ENCODE measurements at regions not wholly inside any gene's neighbourhood (a gene's known extent, or its start where the extent isn't known, plus 50 kb on each side); places are given as distances from the start of the nearest gene placed in this dataset.

DNA sequence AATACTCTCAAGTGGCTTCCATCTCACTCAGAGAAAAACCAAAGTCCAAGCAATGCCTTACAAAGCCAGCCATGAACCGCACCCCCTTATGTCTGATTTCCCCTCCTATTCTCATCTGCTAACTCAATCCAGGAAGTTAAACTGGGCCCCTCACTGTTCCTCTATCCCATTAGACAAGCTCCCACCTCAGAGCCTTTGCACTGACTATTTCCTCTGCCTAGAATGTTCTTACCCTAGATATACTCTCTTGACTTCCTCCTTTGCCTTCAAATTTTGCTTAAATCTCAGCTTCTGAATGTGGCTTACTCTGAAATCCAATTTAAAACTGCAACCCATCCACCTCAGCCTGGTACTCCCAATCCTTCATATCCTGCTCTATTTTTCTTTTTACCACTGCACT, 257.0 kb upstream of the USP15 start:
- H3K56ac ChIP-seq (replicated peaks; ENCODE audit: insufficient read length, low read depth, low read length) = peak overlapping the region; percentile 39
- H3K23me2 ChIP-seq (ENCODE audit: low read depth, low read length) = no peaks in the 10 kb centered on the region
- H3K14ac ChIP-seq (ENCODE audit: insufficient read length) = no peak overlapping the region
- H3K4me2 ChIP-seq (ENCODE audit: insufficient read depth in 1 of 2, low read depth in 2 of 2, low read length in 2 of 2) = no peak overlapping the region
- no peaks in the 10 kb centered on the region for H4K20me1 ChIP-seq (replicated peaks in 1 of 2; ENCODE audit: control insufficient read depth in 1 of 2, insufficient read depth in 2 of 2, low read length in 2 of 2)
- POLR2A ChIA-PET (ENCODE audit: partially characterized antibody) = no interaction called here
- H3K18ac ChIP-seq (ENCODE audit: extremely low read depth, low read length) = no peak overlapping the region
- H2BK5ac ChIP-seq (ENCODE audit: low read depth, low read length) = no peak overlapping the region
- TF ChIP-seq POU5F1 (IDR thresholded peaks at IDR 0.05; ENCODE audit: low read depth, low read length) (no peak), NANOG (IDR thresholded peaks at IDR 0.05; ENCODE audit: insufficient read depth, low read depth, low read length, poor library complexity, severe bottlenecking) (no peak), CHD1 (IDR thresholded peaks at IDR 0.05; ENCODE audit: low read depth, low read length) (no peak), CHD2 (IDR thresholded peaks at IDR 0.05; ENCODE audit: low read length) (no peak), TCF12 (IDR thresholded peaks at IDR 0.05; ENCODE audit: low read depth, low read length) (no peak), JUN (IDR thresholded peaks at IDR 0.05; ENCODE audit: low read depth, low read length) (no peak)
- TF ChIP-seq, protein P1, sequence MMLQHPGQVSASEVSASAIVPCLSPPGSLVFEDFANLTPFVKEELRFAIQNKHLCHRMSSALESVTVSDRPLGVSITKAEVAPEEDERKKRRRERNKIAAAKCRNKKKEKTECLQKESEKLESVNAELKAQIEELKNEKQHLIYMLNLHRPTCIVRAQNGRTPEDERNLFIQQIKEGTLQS (IDR thresholded peaks at IDR 0.05; ENCODE audit: insufficient read depth, low read depth, low read length) = no peak
- no peak overlapping the region for H4K8ac ChIP-seq (ENCODE audit: extremely low read depth, insufficient read depth, low read length)
- H2AFZ ChIP-seq (ENCODE audit: low read length) = no peak overlapping the region
- H3K23ac ChIP-seq (ENCODE audit: insufficient read length) = no peak overlapping the region
- H3K9ac ChIP-seq (replicated peaks in 1 of 4; ENCODE audit: extremely low read depth in 1 of 4, low read depth in 3 of 4, low read length in 3 of 4) = no peak overlapping the region
- H2BK15ac ChIP-seq (ENCODE audit: low read length) = no peak overlapping the region
- H3K27me3 ChIP-seq (replicated peaks in 1 of 4; ENCODE audit: control insufficient read depth in 3 of 4, extremely low read depth in 1 of 4, insufficient read depth in 3 of 4, low read length in 3 of 4) = no peaks in the 10 kb centered on the region
- H3K4ac ChIP-seq (replicated peaks; ENCODE audit: insufficient read length, low read depth, low read length) = no peak overlapping the region
- no peaks in the 10 kb centered on the region for H3K9me3 ChIP-seq (ENCODE audit: insufficient read depth in 2 of 2, low read depth in 1 of 2, low read length in 1 of 2)
- no peak overlapping the region for H3K4me3 ChIP-seq (ENCODE audit: extremely low read depth in 1 of 4, insufficient read depth in 2 of 4, low read depth in 3 of 4, low read length in 4 of 4)
- no peak overlapping the region for H3K27ac ChIP-seq (ENCODE audit: low read depth, low read length)
- H4K91ac ChIP-seq (replicated peaks; ENCODE audit: insufficient read length, low read length) = no peak overlapping the region
- no peaks in the 10 kb centered on the region for H3K79me1 ChIP-seq (ENCODE audit: low read depth, low read length)
- no peaks in the 10 kb centered on the region for H3K36me3 ChIP-seq (ENCODE audit: control insufficient read depth in 2 of 4, insufficient read depth in 4 of 4, low read length in 3 of 4)
- no peak for DNase-seq (ENCODE audit: low read depth in 1 of 2, low spot score in 2 of 2)
- H2BK20ac ChIP-seq (ENCODE audit: low read length) = no peak overlapping the region
- FAIRE-seq = no peak
- H2AK5ac ChIP-seq (ENCODE audit: low read depth, low read length) = no peak overlapping the region
- 92% methylated on average over 1 of the region's 1 CpG; no CpG with 5 or more reads in 1 of the 2 experiments for WGBS, 2 experiments (ENCODE audit: extremely low coverage in 1 of 2, insufficient coverage in 1 of 2, insufficient read length in 1 of 2, insufficient replicate concordance in 2 of 2, low coverage in 1 of 2, low lambda C conversion rate in 2 of 2, missing lambda C conversion rate in 1 of 2)
- no peak overlapping the region for H2BK120ac ChIP-seq (replicated peaks; ENCODE audit: low read depth, low read length)
- CTCF ChIA-PET (ENCODE audit: partially characterized antibody) = interaction anchor here (0.8 kb wide), 1 partner anchor 10 kb away, joined by 3 read pairs; no protein-coding TSS in a partner anchor
- H2BK12ac ChIP-seq (ENCODE audit: low read depth, low read length) = no peak overlapping the region
- H3K4me1 ChIP-seq (replicated peaks in 1 of 4; ENCODE audit: control insufficient read depth in 3 of 4, insufficient read depth in 4 of 4, low read length in 3 of 4) = no peaks in the 10 kb centered on the region; a peak in 1 of 7 replicates
- H4K5ac ChIP-seq (ENCODE audit: insufficient read length, low read depth, low read length) = no peak overlapping the region
- H3K79me2 ChIP-seq (ENCODE audit: control insufficient read depth in 1 of 2, insufficient read depth in 2 of 2, low read length in 2 of 2) = no peaks in the 10 kb centered on the region
